GM10248 (cell line): ENCODE measurements at regions not wholly inside any gene's neighbourhood (a gene's known extent, or its start where the extent isn't known, plus 50 kb on each side); places are given as distances from the start of the nearest gene placed in this dataset.
"Not testable (repeated sequence)": the region's sequence is repeated elsewhere in the genome, so short reads cannot be mapped to it uniquely, and the experiment has no call there.

ENCODE experiments used
- CTCF ChIA-PET: fragments of 300-600 bp; sonication (Branson Sonifier 250); formaldehyde crosslinking; extraction: SDS; loops from one replicate; lab custom pipeline; 2021; ENCODE audit warnings: antibody characterized with exemption; lab: Yijun Ruan, JAX
- POLR2A ChIA-PET: fragments of 350-650 bp; sonication (Branson Sonifier 250); formaldehyde crosslinking; extraction: SDS; loops from one replicate; lab custom pipeline; 2020; ENCODE audit warnings: antibody characterized with exemption; lab: Yijun Ruan, JAX
- DNase-seq: peaks from one replicate; pipeline ENCODE4 v3.0.0; 2012; ENCODE audit errors: extremely low spot score
- TF ChIP-seq, protein P1 (sequence below): IDR thresholded peaks from 2 replicates; pipeline ENCODE4 v1.5.1; 2012; ENCODE audit warnings: mild to moderate bottlenecking, low read depth; ENCODE audit errors: extremely low read depth, missing control alignments, control extremely low read depth

DNA sequence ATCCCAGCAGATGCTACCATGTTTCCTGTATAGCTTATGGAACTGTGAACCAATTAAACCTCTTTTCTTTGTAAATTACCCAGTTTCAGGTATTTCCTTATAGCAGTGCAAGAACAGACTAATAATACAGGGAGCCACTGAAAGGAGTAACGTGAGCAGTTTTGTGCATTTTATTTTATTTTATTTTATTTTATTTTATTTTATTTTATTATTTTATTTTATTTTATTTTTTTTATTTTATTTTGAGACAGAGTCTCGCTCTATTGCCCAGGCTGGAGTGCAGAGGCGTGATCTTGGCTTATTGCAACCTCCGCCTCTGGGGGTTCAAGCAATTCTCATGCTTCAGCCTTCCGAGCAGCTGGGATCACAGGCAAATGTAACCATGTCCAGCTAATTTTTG lies 55.9 kb upstream of the KCNK12 start:
- ChIA-PET CTCF (interaction anchor here (0.8 kb wide), 1 partner anchor 16 kb away, joined by 3 read pairs; no protein-coding TSS in a partner anchor), POLR2A (no interaction called here)
- TF ChIP-seq, protein P1, sequence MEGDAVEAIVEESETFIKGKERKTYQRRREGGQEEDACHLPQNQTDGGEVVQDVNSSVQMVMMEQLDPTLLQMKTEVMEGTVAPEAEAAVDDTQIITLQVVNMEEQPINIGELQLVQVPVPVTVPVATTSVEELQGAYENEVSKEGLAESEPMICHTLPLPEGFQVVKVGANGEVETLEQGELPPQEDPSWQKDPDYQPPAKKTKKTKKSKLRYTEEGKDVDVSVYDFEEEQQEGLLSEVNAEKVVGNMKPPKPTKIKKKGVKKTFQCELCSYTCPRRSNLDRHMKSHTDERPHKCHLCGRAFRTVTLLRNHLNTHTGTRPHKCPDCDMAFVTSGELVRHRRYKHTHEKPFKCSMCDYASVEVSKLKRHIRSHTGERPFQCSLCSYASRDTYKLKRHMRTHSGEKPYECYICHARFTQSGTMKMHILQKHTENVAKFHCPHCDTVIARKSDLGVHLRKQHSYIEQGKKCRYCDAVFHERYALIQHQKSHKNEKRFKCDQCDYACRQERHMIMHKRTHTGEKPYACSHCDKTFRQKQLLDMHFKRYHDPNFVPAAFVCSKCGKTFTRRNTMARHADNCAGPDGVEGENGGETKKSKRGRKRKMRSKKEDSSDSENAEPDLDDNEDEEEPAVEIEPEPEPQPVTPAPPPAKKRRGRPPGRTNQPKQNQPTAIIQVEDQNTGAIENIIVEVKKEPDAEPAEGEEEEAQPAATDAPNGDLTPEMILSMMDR = no peak
- DNase-seq = no peak

DNA sequence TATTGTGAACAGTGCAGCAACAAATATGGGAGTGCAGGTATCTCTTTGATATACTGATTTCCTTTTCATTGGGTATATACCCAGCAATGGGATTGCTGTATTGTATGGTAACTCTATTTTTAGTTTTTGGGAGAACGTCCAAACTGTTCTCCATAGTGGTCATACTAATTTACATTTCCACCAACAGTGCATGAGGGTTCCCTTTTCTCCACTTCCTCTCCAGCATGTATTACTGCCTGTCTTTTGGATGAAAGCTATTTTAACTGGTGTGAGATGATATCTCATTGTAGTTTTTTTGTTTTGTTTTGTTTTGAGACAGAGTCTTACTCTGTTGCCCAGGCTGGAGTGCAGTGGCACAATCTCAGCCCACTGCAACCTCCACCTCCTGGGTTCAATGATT lies 52.4 kb upstream of the KCNK12 start:
- CTCF ChIA-PET = interaction anchor here (1.0 to 1.2 kb wide), 2 partner anchors 8 to 144 kb away, joined by 3 to 6 read pairs; no protein-coding TSS in a partner anchor
- POLR2A ChIA-PET, DNase-seq: not testable (repeated sequence)

DNA sequence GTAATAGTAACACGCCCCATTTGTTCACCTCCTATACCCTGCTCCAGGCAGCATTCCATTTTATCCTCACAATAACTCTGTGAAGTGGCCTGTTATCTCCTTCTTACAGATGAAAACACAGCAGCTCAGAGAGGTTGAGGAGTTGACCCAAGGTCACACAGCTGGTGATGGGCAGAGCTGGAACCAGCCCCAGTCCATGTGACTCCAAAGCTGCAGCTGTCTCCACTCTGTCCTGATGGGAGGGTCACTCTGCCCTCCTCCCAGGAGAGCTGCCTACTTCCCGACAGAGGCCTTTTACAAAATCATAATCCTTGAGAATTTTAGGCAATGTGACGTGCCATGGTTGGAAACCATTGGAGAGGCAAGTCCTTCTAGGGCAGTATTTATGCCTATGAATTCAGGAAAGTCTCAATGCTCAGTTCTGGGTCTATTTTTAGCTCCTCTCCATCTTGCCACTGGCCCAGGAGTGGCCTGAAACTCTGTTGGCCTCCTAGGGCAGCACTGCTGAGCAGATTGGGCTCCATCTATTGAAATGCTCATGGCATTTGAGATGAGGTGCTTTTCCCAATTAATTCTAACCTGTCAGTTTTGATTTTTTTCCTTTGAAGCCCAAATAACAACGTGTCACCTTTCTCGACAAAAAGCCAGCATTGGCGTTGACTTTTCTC lies 50.1 kb upstream of the KCNK12 start:
- POLR2A ChIA-PET = no interaction called here
- no peak for DNase-seq
- TF ChIP-seq, protein P1 = no peak
- CTCF ChIA-PET = interaction anchor here (1.0 to 1.3 kb wide), 3 partner anchors 14 to 147 kb away, joined by 3 to 4 read pairs (median 3); no protein-coding TSS in a partner anchor
